ENCODE measurements at regions not wholly inside any gene's neighbourhood (a gene's known extent, or its start where the extent isn't known, plus 50 kb on each side); places are given as distances from the start of the nearest gene placed in this dataset.

DNA sequence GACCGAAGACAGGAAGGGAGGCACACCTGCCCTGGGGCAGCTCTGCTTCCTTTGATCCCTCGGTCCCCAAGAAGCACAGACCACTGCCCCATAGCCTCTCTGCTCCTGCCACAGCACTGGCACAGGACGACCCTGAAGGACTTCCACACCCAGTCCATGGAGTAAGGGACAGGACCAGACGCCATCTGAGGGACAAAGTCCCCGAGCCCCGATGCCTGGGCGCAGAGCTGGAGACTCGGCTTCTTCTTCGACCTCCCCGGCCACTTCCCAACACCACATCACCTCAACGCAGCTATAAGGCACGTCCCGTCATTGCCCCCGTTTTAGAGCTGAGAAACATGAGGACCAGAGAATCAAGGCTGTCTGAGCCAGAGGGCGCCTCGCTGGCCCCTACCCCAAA lies 310.5 kb downstream of the BRD1 start:
- TF ChIP-seq POLR2A (IDR thresholded peaks at IDR 0.05; ENCODE audit: extremely low read depth, insufficient read length) (no peak), CTCF (IDR thresholded peaks at IDR 0.05; ENCODE audit: low read depth, low read length) (no peak)

All from NB4 (cell line).